ENCODE measurements at regions not wholly inside any gene's neighbourhood (a gene's known extent, or its start where the extent isn't known, plus 50 kb on each side); places are given as distances from the start of the nearest gene placed in this dataset.

DNA sequence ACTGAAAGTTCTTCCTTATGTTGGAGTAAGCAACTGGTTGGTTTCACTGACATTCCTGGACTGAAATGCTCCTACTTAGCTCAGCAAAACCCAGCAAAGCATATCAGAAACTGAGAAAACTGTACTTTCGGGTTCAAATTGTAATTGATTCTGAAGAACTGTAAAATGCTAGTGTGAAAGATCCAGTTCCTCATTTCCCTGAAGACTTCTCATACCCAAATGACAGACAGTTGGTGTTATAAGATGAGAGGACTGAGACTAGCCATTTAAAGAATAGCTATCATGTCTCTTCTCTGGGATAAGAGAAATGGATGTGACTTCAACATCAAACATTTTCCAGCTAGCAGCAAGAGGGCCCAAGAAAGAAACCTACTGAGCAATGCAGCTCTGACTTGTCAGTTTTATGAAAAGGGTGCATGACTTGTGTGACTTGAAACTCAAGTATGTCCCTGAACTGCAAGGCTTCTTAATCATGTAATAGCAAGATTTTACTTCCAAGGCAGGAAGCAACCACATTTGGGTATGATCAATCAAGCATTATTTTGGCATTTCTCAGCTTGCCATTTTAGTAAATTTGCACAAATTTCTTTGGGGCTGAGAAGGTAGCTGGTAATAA, 420.3 kb upstream of the MMADHC start:
- no peak overlapping the region for H3K4me3 ChIP-seq (ENCODE audit: low read length)
- TF ChIP-seq, protein P1, sequence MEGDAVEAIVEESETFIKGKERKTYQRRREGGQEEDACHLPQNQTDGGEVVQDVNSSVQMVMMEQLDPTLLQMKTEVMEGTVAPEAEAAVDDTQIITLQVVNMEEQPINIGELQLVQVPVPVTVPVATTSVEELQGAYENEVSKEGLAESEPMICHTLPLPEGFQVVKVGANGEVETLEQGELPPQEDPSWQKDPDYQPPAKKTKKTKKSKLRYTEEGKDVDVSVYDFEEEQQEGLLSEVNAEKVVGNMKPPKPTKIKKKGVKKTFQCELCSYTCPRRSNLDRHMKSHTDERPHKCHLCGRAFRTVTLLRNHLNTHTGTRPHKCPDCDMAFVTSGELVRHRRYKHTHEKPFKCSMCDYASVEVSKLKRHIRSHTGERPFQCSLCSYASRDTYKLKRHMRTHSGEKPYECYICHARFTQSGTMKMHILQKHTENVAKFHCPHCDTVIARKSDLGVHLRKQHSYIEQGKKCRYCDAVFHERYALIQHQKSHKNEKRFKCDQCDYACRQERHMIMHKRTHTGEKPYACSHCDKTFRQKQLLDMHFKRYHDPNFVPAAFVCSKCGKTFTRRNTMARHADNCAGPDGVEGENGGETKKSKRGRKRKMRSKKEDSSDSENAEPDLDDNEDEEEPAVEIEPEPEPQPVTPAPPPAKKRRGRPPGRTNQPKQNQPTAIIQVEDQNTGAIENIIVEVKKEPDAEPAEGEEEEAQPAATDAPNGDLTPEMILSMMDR (conservative IDR thresholded peaks at IDR 0.05; ENCODE audit: low read length), result no peak
- peak; percentile 20 for DNase-seq (ENCODE audit: low read depth)

DNA sequence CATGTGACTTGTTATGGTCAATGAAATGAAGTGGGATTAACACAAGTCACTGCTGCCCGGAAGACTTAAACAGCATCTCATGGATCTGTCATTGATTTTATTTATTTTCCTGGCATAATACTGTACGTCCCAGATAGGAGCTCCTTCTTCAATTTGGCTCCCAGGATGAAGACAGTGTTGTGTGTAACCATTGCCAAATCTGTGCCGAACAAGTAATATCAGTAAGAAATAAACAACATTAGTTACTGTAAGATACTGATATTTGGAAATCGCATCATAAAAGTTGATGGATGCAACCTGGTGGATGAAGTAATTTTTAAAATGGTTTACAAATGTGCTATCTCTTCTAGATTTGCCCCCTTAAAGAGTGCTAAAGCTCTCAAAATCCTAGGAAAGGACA, 419.0 kb upstream of the MMADHC start:
- H3K4me3 ChIP-seq (ENCODE audit: low read length), result no peak overlapping the region
- TF ChIP-seq, protein P1 (conservative IDR thresholded peaks at IDR 0.05; ENCODE audit: low read length), result no peak
- no peak for DNase-seq (ENCODE audit: low read depth)

DNA sequence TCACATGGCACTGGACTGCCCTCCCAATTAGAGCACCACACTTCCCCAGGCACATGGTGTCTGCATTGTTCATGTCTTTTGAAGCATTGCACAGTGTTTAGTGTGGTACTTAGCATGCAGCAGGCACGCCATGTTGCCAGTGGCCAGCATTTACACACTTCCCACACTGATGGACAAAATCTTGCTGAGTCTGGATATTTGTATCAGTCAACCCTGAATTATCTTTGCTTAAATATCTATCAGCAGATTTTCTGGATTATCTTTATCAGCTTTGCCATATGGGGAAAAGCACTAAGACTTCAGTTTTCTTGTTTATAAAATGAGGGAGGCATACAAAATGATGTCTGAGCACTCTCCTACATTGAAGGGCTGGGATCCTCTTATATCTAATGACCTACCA, 416.0 kb upstream of the MMADHC start:
- TF ChIP-seq, protein P1 (conservative IDR thresholded peaks at IDR 0.05; ENCODE audit: low read length), result no peak
- no peak for DNase-seq (ENCODE audit: low read depth)
- no peak overlapping the region for H3K4me3 ChIP-seq (ENCODE audit: low read length)

DNA sequence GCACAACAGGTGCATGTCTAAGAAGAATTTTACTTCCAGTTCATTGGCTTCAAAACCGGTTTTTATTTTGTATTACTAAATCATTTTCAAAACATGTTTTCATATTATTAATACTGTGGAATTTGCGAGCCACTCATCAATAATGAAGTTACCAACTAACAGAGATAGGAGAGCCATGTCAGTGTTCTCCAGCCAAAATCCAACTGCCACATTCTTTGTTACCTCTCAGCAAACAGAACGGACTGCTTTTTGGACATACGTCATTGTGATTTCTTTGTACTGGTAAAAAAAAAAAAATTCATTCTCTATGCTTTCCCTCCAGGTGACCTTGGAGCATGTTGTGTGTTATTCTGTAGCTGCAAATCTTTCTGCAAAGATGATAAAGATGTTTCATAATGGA, 414.2 kb upstream of the MMADHC start:
- no peak for DNase-seq (ENCODE audit: low read depth)
- no peak overlapping the region for H3K4me3 ChIP-seq (ENCODE audit: low read length)
- TF ChIP-seq, protein P1 (conservative IDR thresholded peaks at IDR 0.05; ENCODE audit: low read length), result no peak

DNA sequence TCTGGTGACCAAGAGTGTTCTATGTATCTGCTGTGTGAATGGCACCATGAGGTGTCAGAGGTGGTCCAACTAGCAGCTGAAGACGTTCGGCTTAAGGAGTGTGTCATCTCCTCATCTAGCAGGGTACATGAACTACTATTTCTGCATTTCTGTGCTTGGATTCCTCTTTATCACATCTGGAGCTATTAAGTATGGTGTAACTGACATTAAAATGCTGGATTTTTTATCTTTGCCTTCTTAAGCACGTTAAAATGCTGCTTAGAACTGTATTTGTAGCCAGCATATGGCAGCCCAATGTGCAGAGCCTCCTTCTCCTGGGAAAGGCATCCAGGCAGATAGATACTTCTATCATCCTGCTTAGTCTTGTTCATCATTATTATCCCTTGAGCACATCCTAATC, 409.3 kb upstream of the MMADHC start:
- no peak overlapping the region for H3K4me3 ChIP-seq (ENCODE audit: low read length)
- TF ChIP-seq, protein P1 (conservative IDR thresholded peaks at IDR 0.05; ENCODE audit: low read length), result no peak
- DNase-seq (ENCODE audit: low read depth), result no peak

DNA sequence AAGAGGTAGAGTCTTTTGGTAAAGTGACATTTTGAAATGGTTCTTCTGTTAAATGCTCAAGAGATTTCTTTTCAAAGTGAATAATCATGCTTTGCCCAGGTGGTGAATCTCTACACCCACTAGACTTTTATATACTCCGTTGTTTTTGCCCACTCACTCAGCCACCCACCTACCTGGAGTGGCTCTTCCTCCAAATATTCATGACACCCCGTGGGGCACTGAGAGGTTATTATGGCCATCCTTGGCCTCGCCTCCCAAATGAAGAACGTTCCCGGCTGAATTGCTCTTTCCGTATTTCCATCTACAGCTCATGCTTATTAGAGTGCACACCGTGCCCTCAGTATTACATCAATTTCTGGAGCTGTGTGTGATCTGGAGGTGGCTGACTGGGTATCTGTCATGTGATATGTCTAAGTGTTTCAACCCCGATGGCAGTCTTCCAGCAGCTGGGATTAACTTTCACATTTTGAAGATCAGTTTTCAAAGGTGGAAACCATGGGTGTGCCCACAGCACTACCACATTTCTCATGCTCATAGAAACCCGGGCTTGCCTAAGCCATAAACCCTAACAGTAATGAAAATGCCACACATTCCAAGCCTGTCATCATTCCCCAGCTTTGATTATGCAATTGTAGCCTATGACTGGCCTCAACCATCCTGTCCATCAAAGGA, 406.6 kb upstream of the MMADHC start:
- DNase-seq (ENCODE audit: low read depth), result peak; percentile 94
- TF ChIP-seq, protein P1 (conservative IDR thresholded peaks at IDR 0.05; ENCODE audit: low read length), result no peak
- no peak overlapping the region for H3K4me3 ChIP-seq (ENCODE audit: low read length)

DNA sequence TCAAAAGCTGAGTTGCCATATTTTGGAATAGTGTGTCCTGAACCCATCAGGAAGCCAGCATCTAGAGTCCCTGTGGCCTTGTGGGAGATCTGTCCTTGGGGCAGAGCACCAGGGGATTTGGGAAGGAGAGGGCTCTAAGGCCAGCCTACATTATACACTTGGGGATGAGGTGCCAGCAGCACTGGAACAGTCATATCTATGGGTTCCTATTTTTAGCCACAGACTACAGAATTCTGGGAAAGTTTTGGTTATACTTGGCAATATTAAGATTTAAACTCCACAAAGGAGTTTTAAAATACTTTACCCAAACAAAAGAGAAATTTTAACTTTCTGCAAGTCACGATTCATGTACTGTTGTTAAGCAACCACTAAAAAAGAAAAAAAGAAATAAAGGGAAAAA, 405.7 kb upstream of the MMADHC start:
- TF ChIP-seq, protein P1 (conservative IDR thresholded peaks at IDR 0.05; ENCODE audit: low read length), result no peak
- DNase-seq (ENCODE audit: low read depth), result no peak

More for the DNA sequence above, 405.7 kb upstream of the MMADHC start:
- no peak overlapping the region for H3K4me3 ChIP-seq (ENCODE audit: low read length)

Measured in AG10803 (cell line).